Parathyroid adenoma (tissue), 2 donors: ENCODE measurements at regions not wholly inside any gene's neighbourhood (a gene's known extent, or its start where the extent isn't known, plus 50 kb on each side); places are given as distances from the start of the nearest gene placed in this dataset.

ENCODE experiments used
- H2AFZ ChIP-seq: fragments of 300-600 bp; sonication (generic); one replicate; pipeline ENCODE4 v1.7.0; 2017; ENCODE audit warnings: antibody characterized with exemption, mild to moderate bottlenecking
- H3K27ac ChIP-seq: fragments of 300-600 bp; sonication (generic); one replicate; pipeline ENCODE4 v1.7.0; 2017
- H3K27me3 ChIP-seq: fragments of 300-600 bp; sonication (generic); one replicate; pipeline ENCODE4 v1.7.0; 2017; ENCODE audit warnings: low read length; ENCODE audit not compliant: control insufficient read depth, insufficient read depth
- H3K36me3 ChIP-seq: fragments of 300-600 bp; sonication (generic); one replicate; pipeline ENCODE4 v1.7.0; 2017; ENCODE audit warnings: low read length; ENCODE audit not compliant: control insufficient read depth, insufficient read depth
- H3K4me1 ChIP-seq: fragments of 300-600 bp; sonication (generic); one replicate; pipeline ENCODE4 v1.7.0; 2017; ENCODE audit warnings: control low read depth
- H3K4me2 ChIP-seq: fragments of 300-600 bp; sonication (generic); one replicate; pipeline ENCODE4 v1.7.0; 2017; ENCODE audit warnings: low read length
- H3K4me3 ChIP-seq: fragments of 300-600 bp; sonication (generic); one replicate; pipeline ENCODE4 v1.7.0; 2017; ENCODE audit warnings: low read depth, low read length
- H3K79me2 ChIP-seq: fragments of 300-600 bp; sonication (generic); one replicate; pipeline ENCODE4 v1.7.0; 2017; ENCODE audit warnings: control low read depth
- H3K9ac ChIP-seq: fragments of 300-600 bp; sonication (generic); one replicate; pipeline ENCODE4 v1.7.0; 2017; ENCODE audit warnings: mild to moderate bottlenecking
- H3K9me3 ChIP-seq: fragments of 300-600 bp; sonication (generic); one replicate; pipeline ENCODE4 v1.7.0; 2017; ENCODE audit warnings: low read length; ENCODE audit not compliant: control insufficient read depth
- TF ChIP-seq, protein P1 (sequence below): fragments of 300-600 bp; sonication (generic); IDR thresholded peaks from one replicate; pipeline ENCODE4 v1.7.0; 2017; ENCODE audit warnings: antibody characterized with exemption, mild to moderate bottlenecking
- donor health status: primary hyperparathyroidism.

DNA sequence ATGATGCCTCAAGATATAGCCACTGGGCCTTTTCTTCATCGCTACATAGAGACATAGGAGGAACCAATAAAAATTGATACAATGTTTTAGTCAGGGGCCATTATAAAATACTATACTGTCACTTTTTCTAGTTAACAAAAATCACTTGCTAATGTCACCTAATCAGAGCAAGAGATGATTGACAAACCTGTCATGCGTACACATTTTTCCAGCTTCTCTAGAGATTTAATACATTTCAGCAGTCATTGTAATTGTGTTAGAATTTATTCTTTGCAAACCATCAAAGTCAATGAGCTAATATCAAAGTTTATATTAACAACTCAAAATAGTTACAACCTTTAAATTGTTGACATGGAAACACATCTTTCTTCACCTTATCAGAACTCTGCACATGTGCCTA, 513.6 kb upstream of the SEMA6A start:
- Histone ChIP-seq H3K4me2 (no peak overlapping the region), H3K27ac (no peak overlapping the region), H3K27me3 (no peaks in the 10 kb centered on the region), H3K79me2 (no peaks in the 10 kb centered on the region), H3K9ac (no peak overlapping the region), H2AFZ (no peak overlapping the region), H3K9me3 (no peaks in the 10 kb centered on the region), H3K4me1 (no peaks in the 10 kb centered on the region), H3K4me3 (no peak overlapping the region), H3K36me3 (no peaks in the 10 kb centered on the region)
- TF ChIP-seq, protein P1, sequence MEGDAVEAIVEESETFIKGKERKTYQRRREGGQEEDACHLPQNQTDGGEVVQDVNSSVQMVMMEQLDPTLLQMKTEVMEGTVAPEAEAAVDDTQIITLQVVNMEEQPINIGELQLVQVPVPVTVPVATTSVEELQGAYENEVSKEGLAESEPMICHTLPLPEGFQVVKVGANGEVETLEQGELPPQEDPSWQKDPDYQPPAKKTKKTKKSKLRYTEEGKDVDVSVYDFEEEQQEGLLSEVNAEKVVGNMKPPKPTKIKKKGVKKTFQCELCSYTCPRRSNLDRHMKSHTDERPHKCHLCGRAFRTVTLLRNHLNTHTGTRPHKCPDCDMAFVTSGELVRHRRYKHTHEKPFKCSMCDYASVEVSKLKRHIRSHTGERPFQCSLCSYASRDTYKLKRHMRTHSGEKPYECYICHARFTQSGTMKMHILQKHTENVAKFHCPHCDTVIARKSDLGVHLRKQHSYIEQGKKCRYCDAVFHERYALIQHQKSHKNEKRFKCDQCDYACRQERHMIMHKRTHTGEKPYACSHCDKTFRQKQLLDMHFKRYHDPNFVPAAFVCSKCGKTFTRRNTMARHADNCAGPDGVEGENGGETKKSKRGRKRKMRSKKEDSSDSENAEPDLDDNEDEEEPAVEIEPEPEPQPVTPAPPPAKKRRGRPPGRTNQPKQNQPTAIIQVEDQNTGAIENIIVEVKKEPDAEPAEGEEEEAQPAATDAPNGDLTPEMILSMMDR: no peak

DNA sequence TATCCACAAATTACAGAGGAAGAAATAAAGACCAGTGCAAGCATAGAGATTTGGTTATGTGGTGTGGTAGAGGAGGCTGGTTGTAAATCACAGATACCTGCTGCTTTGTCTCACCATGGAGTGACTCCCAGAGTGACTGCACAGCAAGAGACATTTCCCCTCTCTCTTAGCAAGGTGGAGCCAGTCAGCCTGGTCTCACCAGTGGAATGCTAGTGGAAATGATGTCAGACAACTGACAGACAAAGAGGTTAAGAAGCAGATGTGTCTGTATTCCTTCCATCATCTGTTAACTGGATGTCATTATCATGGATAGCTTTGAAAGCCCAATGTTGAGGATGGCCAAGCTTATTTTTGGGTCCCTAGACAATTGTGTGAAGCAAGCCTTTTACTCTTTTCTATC, 509.4 kb upstream of the SEMA6A start:
- TF ChIP-seq, protein P1: no peak
- Histone ChIP-seq H3K4me3 (no peak overlapping the region), H3K27ac (no peak overlapping the region), H3K4me1 (no peaks in the 10 kb centered on the region), H2AFZ (no peak overlapping the region), H3K27me3 (no peaks in the 10 kb centered on the region), H3K9me3 (no peaks in the 10 kb centered on the region), H3K4me2 (no peak overlapping the region), H3K9ac (no peak overlapping the region), H3K79me2 (no peaks in the 10 kb centered on the region), H3K36me3 (no peaks in the 10 kb centered on the region)

DNA sequence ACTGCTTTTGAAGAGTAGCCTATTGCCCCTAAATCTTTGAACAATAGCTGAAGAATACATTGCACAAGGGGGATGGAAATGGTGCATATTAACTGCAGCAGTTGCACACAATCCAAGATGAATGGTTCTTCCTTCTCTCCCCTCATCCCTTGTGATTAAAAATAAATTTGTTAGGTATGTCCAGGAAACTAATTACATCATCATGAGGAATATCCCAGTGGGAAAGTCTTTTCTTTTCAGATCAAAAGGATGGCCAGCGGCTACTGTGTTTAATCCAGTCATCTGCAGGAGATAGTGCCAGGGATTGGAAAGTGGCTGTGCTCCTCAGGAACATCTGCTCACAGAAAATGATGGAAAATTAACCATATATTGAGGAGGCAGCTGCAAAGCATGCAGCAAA, 508.4 kb upstream of the SEMA6A start:
- Histone ChIP-seq H3K9ac (no peak overlapping the region), H3K4me1 (no peaks in the 10 kb centered on the region), H2AFZ (no peak overlapping the region), H3K9me3 (no peaks in the 10 kb centered on the region), H3K4me2 (no peak overlapping the region), H3K27ac (no peak overlapping the region), H3K36me3 (no peaks in the 10 kb centered on the region), H3K4me3 (no peak overlapping the region), H3K27me3 (no peaks in the 10 kb centered on the region), H3K79me2 (no peaks in the 10 kb centered on the region)
- TF ChIP-seq, protein P1: no peak

DNA sequence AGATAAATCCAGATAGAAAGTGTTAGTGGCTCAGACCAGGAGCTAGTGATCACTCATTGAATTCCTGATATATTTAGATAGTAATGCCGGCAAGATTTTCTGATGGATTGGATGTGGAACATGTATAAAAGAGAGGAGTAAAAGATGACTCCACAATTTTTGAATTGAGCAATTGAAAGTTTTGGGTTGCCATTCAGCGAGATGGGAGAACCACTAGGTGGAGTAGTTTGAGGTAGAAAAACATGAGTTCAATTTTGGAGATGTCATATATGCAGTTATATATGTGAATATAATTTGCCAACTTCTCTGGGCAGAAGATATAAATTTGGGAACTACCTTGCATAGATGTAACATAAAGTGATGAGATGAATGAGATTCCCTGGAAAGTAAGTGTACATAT, 502.5 kb upstream of the SEMA6A start:
- Histone ChIP-seq H3K79me2 (no peaks in the 10 kb centered on the region), H3K27me3 (no peaks in the 10 kb centered on the region), H3K4me3 (no peak overlapping the region), H3K9me3 (no peaks in the 10 kb centered on the region), H3K4me2 (no peak overlapping the region), H3K4me1 (no peaks in the 10 kb centered on the region), H3K9ac (no peak overlapping the region), H3K36me3 (no peaks in the 10 kb centered on the region), H2AFZ (no peak overlapping the region), H3K27ac (no peak overlapping the region)
- TF ChIP-seq, protein P1: no peak

DNA sequence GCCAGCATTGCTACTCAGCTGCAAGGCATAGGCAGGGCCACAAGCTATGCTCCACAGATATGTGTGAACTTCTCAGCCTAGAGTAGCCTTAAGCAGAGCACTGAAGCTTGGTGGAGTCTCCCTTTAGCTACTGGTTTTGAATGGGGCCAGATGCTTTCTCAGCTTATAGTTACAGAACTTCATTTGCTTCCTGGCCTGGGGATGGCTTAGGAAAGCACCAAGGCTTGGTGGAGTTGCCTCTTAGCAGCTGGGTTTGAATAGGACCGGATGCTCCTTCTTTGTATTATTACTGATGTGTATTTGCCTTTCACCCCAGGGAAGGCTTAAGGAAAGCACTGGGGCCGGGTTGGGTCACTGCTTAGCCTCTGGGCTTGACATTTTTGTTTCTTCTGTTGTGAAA, 497.8 kb upstream of the SEMA6A start:
- Histone ChIP-seq H3K4me1 (no peaks in the 10 kb centered on the region), H3K27ac (no peak overlapping the region), H3K27me3 (no peaks in the 10 kb centered on the region), H2AFZ (no peak overlapping the region), H3K9me3 (no peaks in the 10 kb centered on the region), H3K4me2 (no peak overlapping the region), H3K9ac (no peak overlapping the region), H3K4me3 (no peak overlapping the region), H3K36me3 (no peaks in the 10 kb centered on the region), H3K79me2 (no peaks in the 10 kb centered on the region)
- TF ChIP-seq, protein P1: no peak
